Fibroblast of mammary gland (primary cell): ENCODE measurements at regions not wholly inside any gene's neighbourhood (a gene's known extent, or its start where the extent isn't known, plus 50 kb on each side); places are given as distances from the start of the nearest gene placed in this dataset.

Source experiments
- DNase-seq: peaks from one replicate; pipeline ENCODE4 v3.0.0-alpha.2; 2010; ENCODE audit warnings: low read depth
- H3K4me3 ChIP-seq: 2 replicates; pipeline ENCODE4 v1.5.1; 2011; ENCODE audit warnings: low read depth, mild to moderate bottlenecking, low read length, moderate library complexity; ENCODE audit not compliant: control insufficient read depth
- TF ChIP-seq, protein P1 (sequence below): conservative IDR thresholded peaks from 2 replicates; pipeline ENCODE4 v1.5.1; 2011; ENCODE audit warnings: low read depth, low read length, inconsistent platforms; ENCODE audit not compliant: control insufficient read depth, insufficient read depth

DNA sequence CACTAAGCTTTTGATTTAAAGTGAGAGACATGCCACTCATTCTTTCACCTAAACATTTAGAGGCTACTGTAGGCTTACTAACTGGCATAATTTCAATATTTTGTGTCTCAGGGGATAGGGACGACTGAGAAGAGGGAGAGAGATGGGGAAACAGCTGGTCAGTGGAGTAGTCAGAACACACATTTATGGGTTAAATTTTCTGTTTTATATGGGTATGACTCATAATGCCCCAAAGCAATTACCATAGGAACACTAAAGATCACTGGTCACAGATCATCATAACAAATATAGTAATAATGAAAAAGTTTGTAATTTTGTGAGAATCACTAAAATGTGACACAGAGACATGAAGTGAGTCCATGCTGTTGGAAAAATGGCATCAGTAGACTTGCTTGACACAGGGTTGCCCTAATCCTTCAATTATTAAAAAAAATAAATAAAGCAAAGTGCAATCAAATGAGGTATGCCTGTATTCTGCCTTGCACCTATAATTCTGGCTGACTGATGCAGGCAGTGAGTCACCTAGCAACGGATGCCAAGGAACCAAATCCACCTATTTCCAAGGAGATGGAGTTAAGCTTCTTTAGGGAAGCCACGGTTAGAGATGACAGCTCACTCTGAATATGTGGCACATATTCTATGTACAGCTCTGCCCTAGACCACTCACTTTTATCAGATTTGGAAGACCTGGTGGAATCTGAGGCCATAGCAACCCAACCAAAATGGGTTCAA, 166.1 kb downstream of the MARCHF11 start:
- TF ChIP-seq, protein P1, sequence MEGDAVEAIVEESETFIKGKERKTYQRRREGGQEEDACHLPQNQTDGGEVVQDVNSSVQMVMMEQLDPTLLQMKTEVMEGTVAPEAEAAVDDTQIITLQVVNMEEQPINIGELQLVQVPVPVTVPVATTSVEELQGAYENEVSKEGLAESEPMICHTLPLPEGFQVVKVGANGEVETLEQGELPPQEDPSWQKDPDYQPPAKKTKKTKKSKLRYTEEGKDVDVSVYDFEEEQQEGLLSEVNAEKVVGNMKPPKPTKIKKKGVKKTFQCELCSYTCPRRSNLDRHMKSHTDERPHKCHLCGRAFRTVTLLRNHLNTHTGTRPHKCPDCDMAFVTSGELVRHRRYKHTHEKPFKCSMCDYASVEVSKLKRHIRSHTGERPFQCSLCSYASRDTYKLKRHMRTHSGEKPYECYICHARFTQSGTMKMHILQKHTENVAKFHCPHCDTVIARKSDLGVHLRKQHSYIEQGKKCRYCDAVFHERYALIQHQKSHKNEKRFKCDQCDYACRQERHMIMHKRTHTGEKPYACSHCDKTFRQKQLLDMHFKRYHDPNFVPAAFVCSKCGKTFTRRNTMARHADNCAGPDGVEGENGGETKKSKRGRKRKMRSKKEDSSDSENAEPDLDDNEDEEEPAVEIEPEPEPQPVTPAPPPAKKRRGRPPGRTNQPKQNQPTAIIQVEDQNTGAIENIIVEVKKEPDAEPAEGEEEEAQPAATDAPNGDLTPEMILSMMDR, result no peak
- DNase-seq, result no peak
- no peak overlapping the region for H3K4me3 ChIP-seq

DNA sequence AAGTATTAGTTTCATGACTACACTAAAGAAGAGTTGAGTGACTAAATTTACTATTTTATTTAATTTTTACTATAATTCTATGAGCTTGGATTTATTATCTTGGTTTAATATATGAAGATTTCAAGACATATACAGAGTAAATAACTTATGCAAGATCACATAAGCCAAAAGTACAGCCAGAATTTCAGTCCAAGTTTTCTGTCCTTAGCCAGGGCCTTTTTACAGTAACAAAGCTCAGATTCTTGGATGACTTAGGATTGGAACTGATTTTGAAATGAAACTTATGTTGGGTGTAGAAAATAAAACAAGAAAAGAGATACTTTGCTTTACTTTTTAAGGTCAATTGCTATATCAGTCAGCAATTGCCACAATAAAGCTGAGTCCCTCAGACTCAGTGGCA, 170.3 kb downstream of the MARCHF11 start:
- TF ChIP-seq, protein P1, result no peak
- H3K4me3 ChIP-seq, result no peak overlapping the region
- no peak for DNase-seq

DNA sequence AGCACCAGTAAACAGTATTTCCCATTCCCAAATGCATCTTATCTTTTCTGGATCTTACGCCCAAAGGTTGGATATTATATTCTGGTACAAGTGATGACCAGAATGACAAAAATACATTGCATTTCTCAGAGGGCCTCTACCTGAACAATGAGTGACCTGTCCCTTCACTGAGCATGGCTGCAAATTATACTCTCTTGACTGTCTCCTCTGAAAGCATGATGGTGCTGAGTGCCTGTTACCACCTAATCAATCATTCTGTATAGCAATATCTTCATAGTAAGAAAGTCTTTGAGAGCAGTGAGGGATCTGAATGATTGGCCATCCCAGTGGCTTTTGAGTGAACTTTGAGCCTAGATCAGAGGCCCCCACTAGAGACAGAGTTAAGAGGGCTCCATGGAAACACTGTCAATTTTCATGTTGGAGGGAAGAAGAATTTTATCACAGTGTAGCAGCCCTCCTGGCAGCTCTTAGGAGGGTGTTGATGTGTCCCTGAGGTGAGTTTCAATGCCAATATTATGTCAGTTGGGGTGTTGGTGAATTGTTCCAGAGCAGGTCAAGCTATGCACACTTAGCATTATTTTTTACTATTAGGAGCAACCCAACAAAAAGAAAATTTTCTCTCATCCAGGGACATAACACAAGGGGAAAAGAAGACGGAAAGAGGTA, 171.7 kb downstream of the MARCHF11 start:
- no peak for DNase-seq
- no peak overlapping the region for H3K4me3 ChIP-seq
- TF ChIP-seq, protein P1, result no peak

DNA sequence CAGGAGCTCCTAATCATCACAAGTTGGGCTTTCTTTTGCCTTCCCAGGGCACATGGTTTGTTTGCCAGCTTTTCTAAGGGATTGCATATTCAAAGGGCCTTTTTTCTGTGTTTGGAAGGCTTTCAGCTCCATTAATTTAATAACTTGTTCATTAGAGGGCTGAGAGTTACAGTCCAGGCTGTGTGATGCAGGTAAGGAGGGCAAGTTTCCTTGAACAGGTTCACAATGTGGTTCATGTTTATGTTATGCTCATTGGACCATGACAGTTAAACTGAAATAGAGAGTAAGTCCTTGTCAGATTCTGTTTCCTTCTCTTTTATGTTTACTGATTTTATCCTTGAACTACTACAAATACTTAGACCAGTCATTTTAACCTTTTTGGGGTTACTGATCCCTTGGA, 174.4 kb downstream of the MARCHF11 start:
- no peak overlapping the region for H3K4me3 ChIP-seq
- no peak for DNase-seq
- TF ChIP-seq, protein P1, result no peak

DNA sequence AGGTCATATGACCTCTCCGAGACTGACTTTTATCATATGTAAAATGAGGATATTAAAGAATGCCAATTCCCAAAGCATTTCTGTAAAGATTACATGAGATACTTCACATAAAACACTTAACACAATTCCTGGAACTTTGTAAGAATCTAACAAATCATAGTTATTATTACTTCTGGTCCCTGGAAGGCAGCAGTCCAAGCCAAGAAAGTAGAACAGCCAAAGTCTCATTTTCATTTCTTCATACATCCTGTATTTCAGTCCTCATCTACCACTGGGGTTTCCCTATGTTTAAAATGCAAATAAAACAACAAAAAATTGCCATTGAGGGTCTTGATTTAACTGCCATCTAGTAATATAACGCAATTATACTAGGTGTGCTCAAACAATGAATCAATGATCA, 179.5 kb downstream of the MARCHF11 start:
- TF ChIP-seq, protein P1, result no peak
- no peak for DNase-seq
- no peak overlapping the region for H3K4me3 ChIP-seq

DNA sequence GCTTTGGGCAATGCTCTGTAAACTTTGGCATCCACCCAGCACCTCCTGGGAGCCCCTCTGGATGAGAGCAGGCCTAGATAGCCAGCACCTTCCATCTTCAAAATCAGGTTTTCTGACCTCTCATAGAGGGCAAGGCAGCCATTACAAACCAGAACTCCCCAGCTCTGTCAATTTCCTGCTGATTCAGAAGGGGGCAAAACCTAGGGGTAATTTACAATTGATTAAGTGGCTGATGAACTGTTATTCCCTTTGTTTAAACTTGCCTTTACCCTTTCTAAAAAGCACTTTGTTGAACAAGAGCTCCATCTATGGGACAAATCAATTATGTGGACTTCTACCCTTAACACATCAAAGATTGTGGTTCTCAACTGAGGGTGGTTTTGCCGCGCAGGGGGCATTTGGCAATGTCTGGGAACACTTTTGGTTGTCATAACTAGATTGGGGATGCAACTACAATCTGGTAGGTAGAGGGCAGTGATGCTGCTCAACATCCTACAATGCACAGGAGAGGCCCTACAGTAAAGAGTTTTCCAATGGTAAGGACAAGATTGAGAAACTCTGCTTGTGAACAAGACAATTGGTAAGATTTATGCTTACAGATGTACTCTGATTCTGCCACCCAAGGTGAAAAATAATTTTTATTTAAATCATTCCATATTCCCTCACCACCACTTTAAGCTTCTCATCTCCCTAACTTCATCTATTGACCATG, 184.1 kb downstream of the MARCHF11 start:
- DNase-seq, result peak; percentile 57
- TF ChIP-seq, protein P1, result peak; percentile 67
- H3K4me3 ChIP-seq, result no peak overlapping the region
